ENCODE measurements at regions not wholly inside any gene's neighbourhood (a gene's known extent, or its start where the extent isn't known, plus 50 kb on each side); places are given as distances from the start of the nearest gene placed in this dataset.

GRCh38 chr6:21312118-21312517, 281.4 kb upstream of the SOX4 start:
- TF ChIP-seq CTCF (tag by site-specific recombination; IDR thresholded peaks at IDR 0.05) (no peak), SP2 (tag by site-specific recombination; IDR thresholded peaks at IDR 0.05) (no peak), ZBTB17 (tag by site-specific recombination; IDR thresholded peaks at IDR 0.05) (no peak)
